ENCODE measurements at regions not wholly inside any gene's neighbourhood (a gene's known extent, or its start where the extent isn't known, plus 50 kb on each side); places are given as distances from the start of the nearest gene placed in this dataset.

- no peaks in the 10 kb centered on the region for H3K9me3 Mint-ChIP-seq
- Histone ChIP-seq H3K27me3 (ENCODE audit: control insufficient read depth in 1 of 2, insufficient read depth in 2 of 2, low read length in 2 of 2) (peaks cover 4 to 6% of the 10 kb centered on the region in 2 experiments), H3K4me3 (ENCODE audit: low read length) (no peak overlapping the region), H3K27ac (ENCODE audit: low read depth in 1 of 2, low read length in 2 of 2) (no peak overlapping the region), H3K9me3 (ENCODE audit: control insufficient read depth in 1 of 2, insufficient read depth in 1 of 2, low read length in 2 of 2) (no peaks in the 10 kb centered on the region), H3K36me3 (ENCODE audit: insufficient read depth, low read length) (no peaks in the 10 kb centered on the region), H3K4me1 (ENCODE audit: insufficient read depth, low read length) (no peaks in the 10 kb centered on the region)
- H3K36me3 Mint-ChIP-seq (ENCODE audit: low read depth) = no peaks in the 10 kb centered on the region
- H3K4me1 Mint-ChIP-seq (ENCODE audit: low read depth) = no peaks in the 10 kb centered on the region
- ChIA-PET CTCF (no interaction called here), POLR2A (no interaction called here)
- H3K4me3 Mint-ChIP-seq = no peak overlapping the region
- DNase-seq (no peak), ATAC-seq (ENCODE audit: poor library complexity) (no peak)
- TF ChIP-seq CTCF (IDR thresholded peaks at IDR 0.05) = no peak
- H3K27ac Mint-ChIP-seq = no peak overlapping the region
- peaks cover 34% of the 10 kb centered on the region for H3K27me3 Mint-ChIP-seq
- intact Hi-C loops (cut with DNase I, micrococcal nuclease) = no loop called here
Measured at GRCh38 chr1:94683886-94684285, 136.3 kb upstream of the SLC44A3 start.

GRCh38 chr1:94680039-94680377 lies 138.4 kb upstream of the F3 start:
- DNase-seq (no peak), ATAC-seq (ENCODE audit: poor library complexity) (no peak)
- H3K4me1 Mint-ChIP-seq (ENCODE audit: low read depth) = no peaks in the 10 kb centered on the region
- peaks cover 0 to 5% of the 10 kb centered on the region in 2 experiments for H3K9me3 ChIP-seq (ENCODE audit: control insufficient read depth in 1 of 2, insufficient read depth in 1 of 2, low read length in 2 of 2)
- no peaks in the 10 kb centered on the region for H3K4me1 ChIP-seq (ENCODE audit: insufficient read depth, low read length)
- intact Hi-C loops (cut with DNase I, micrococcal nuclease) = no loop called here
- H3K36me3 ChIP-seq (ENCODE audit: insufficient read depth, low read length) = no peaks in the 10 kb centered on the region
- H3K4me3 ChIP-seq (ENCODE audit: low read length) = no peak overlapping the region
- H3K27me3 ChIP-seq (ENCODE audit: control insufficient read depth in 1 of 2, insufficient read depth in 2 of 2, low read length in 2 of 2) = no peaks in the 10 kb centered on the region
- H3K27ac Mint-ChIP-seq = no peak overlapping the region
- no peak overlapping the region for H3K27ac ChIP-seq (ENCODE audit: low read depth in 1 of 2, low read length in 2 of 2)
- H3K36me3 Mint-ChIP-seq (ENCODE audit: low read depth) = no peaks in the 10 kb centered on the region
- peaks cover 23% of the 10 kb centered on the region for H3K27me3 Mint-ChIP-seq
- no peak for TF ChIP-seq CTCF (IDR thresholded peaks at IDR 0.05)
- POLR2A ChIA-PET = interaction anchor here (0.6 kb wide), 1 partner anchor 9 kb away, joined by 3 read pairs; no protein-coding TSS in a partner anchor
- H3K4me3 Mint-ChIP-seq = no peak overlapping the region
- CTCF ChIA-PET = no interaction called here
- H3K9me3 Mint-ChIP-seq = no peaks in the 10 kb centered on the region

GRCh38 chr1:94679332-94680038 lies 137.9 kb upstream of the F3 start:
- ATAC-seq (ENCODE audit: poor library complexity) = no peak
- ChIA-PET CTCF (no interaction called here), POLR2A (no interaction called here)
- peaks cover 19% of the 10 kb centered on the region for H3K27me3 Mint-ChIP-seq
- intact Hi-C loops (cut with DNase I, micrococcal nuclease) = no loop called here
- H3K36me3 ChIP-seq (ENCODE audit: insufficient read depth, low read length) = no peaks in the 10 kb centered on the region
- no peak for TF ChIP-seq CTCF (IDR thresholded peaks at IDR 0.05)
- DNase-seq = no peak
- H3K36me3 Mint-ChIP-seq (ENCODE audit: low read depth) = no peaks in the 10 kb centered on the region
- no peak overlapping the region for H3K4me3 Mint-ChIP-seq
- H3K27ac Mint-ChIP-seq = no peak overlapping the region
- no peak overlapping the region for H3K4me3 ChIP-seq (ENCODE audit: low read length)
- H3K27me3 ChIP-seq (ENCODE audit: control insufficient read depth in 1 of 2, insufficient read depth in 2 of 2, low read length in 2 of 2) = no peaks in the 10 kb centered on the region
- H3K27ac ChIP-seq (ENCODE audit: low read depth in 1 of 2, low read length in 2 of 2) = no peak overlapping the region
- H3K9me3 ChIP-seq (ENCODE audit: control insufficient read depth in 1 of 2, insufficient read depth in 1 of 2, low read length in 2 of 2) = peaks cover 0 to 5% of the 10 kb centered on the region in 2 experiments
- no peaks in the 10 kb centered on the region for H3K4me1 Mint-ChIP-seq (ENCODE audit: low read depth)
- H3K4me1 ChIP-seq (ENCODE audit: insufficient read depth, low read length) = no peaks in the 10 kb centered on the region
- no peaks in the 10 kb centered on the region for H3K9me3 Mint-ChIP-seq

Data from CD4-positive, alpha-beta T cell (primary cell).